ENCODE measurements at regions not wholly inside any gene's neighbourhood (a gene's known extent, or its start where the extent isn't known, plus 50 kb on each side); places are given as distances from the start of the nearest gene placed in this dataset.
"Not testable (repeated sequence)": the region's sequence is repeated elsewhere in the genome, so short reads cannot be mapped to it uniquely, and the experiment has no call there.

DNA sequence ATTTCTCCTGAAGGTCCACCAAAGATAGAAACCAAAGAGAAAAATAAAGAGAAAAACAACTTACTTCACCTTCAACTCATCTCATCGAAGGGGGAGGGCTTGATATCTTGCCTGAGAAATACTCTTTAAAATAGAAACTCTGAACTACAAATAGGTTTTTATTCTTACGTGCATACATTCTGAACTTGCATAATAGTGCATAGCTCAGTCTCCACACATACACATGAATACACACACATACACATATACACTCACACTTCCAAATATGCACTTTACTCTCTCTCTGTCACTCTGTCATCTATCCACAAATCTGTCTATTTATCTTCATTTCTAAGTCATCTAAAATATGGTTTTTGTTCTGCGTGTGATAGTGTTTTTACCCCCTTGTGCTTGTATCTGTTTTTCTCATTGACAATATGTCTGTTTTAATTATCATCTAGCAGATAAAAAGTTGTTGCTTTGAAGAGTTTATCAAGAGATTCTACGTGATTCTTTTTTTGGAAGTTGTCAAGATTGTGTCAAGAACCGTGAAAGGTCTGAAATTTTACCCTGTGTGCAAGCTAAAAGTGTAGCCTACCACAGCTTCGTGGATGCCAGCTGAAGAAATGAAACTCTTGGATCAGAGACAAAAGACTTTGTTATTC is 468.8 kb downstream of the EPM2A start:
- DNase-seq = no peak

DNA sequence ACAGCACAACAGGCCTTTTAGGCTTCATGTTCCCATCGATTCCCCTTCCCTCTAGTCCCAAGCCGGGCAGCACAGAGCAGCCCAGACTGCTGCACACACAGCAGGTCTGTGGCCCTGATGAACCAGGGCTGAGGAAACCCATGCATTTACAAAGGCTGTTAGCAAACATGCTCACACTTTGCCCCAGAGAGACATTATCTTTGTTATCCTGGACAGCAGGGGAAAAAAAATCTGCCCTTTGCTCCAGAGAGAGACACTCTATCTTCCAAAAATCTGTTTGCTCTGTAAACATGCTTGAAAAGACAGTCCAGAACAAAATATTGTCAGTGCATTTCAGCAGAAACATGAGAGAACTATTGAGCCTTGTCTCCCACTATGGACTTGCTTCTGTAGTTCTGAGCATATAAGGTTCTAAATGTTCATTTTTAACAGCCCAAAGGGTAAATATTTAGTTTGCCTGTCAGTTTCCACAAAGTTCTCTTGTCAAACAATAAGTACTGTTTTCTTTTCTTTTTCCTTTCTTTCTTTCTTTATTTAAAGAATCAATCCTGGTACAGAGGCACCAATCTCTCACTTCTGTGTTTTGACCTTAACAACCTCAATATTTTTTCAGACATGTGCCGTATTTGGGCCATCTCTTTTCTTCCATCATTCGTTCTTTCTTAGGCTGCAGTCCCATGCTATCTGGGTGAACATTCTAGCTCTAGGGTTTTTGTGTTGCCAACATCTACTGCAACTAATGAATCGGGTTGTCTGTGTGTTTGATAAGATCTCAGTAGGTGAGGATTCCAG is 468.0 kb downstream of the EPM2A start:
- DNase-seq = no peak

DNA sequence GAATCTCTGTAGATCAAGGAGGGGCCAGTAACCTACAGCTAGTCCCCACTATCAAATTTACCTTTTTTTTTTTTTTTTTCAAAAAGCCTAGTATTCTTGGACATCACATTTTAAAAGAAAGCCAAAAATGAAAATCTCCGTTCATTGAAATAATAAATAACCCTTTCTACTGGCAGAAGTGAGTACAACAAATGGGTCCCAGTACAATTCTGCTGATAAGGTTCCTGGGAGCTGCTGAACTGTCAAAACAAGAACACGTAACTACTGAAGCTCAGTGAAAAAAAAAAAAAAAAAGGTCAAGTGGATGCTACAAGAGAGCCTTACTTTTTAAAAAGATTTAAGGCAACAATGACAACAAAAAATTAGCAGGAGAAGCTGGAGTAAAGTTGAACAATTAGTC is 464.9 kb downstream of the EPM2A start:
- DNase-seq = no peak

DNA sequence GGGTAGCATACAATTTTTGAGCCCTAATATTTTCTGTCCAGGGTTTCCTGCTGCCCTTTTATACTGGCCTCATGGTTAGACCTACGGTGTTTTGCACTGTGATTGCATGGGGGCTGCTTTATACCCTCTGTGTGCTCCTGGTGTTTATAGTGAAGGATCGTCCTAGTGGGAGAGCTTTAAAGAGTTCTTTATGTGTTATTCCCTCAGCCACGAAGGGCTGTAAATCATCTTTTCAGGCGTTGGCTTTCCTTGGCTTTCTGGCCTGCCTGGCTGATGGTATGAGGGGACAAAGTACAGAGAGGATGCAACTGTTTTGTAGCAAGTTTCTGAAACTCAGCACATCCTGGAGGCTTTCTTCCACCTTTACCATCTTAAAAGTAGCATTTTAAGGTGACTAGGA is 464.3 kb downstream of the EPM2A start:
- no peak for DNase-seq

DNA sequence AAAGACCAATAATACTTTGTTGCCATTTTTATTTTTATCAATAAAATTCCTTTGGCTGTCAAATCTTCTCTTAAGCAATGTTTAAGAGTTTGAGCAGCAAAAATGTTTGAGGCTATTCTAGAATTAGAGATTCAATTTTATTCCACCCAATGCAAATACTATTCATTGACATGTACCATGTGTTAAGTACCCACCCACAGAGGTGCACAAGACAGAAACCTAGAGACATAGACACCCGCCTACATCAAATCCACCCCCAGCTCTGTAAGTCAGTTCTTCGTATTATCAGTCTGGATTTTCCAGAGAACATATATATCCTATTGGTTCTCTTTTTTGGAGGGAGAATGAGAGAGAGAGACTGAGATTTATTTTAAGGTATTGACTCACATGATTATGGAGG is 463.7 kb downstream of the EPM2A start:
- no peak for DNase-seq

DNA sequence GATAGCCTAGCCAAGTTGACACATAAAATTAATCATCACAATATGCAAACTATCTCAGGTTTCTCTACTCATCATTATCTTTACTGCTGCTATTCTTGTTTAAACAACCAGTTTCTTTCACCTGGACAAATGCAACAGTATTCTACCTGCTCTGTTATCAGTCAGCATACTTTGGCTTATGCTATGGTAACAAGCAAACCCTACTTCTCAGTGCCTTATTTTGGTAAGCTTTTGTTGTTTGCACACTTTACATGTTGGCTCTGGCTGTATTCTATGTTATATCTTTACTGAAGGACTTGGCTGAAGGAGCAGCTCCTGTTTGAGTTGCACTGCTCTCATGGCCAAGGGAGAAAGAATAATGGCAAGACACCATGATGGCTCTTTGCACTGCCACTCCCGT is 463.1 kb downstream of the EPM2A start:
- no peak for DNase-seq

DNA sequence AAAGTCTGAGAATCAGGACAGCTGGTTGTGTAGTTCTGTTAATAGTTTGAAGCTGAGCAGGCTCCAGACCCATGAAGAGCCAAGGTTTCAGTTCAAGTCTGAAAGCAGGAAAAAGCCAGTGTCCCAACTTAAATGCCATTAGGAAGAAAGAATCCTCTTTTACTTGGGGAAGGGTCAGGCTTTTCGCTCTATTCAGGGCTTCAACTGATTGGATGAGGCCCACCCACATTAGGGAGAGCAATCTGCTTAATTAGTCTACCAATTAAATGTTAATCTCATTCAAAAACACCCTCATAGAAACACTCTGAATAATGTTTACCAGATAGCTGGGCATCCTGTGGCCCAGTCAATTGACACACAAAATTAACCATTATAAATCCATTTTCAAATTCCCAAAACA is 462.2 kb downstream of the EPM2A start:
- DNase-seq = no peak

DNA sequence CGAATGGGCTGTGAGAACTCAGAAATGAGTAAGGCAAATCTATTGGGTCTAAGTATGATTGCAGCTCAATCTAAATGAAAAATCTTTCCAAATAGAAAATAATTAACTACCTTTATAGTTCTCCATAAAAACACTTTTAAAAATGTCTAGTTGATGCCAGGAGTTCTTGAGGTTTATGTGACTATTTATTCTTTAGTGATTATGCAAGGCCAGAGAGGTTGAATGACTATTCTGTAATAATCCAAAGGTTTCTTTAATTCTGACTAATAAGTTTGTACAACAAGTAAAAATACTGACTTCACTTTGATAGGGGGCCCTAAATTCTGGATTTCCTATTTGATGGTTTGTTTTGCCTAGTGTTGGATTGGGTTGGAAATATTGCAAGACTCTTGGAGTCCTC is 461.2 kb downstream of the EPM2A start:
- no peak for DNase-seq

DNA sequence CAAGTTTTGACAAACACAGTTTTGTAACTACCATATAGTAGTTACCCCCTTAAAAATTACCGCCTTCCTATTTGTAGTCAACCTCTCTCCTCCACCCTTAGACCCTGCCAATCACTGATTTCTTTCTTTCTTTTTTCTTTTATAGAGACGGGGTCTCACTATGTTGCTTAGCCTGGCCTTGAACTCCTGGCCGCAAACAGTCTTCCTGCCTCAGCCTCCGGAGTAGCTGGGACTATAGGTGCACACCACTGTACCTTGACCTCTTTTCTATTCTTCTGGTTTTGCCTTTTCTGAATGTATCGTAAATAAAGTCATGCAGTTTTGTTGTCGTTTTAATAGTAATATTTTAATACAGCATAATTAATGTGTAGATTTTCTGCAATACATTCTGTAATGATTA is 460.3 kb downstream of the EPM2A start:
- DNase-seq = no peak

DNA sequence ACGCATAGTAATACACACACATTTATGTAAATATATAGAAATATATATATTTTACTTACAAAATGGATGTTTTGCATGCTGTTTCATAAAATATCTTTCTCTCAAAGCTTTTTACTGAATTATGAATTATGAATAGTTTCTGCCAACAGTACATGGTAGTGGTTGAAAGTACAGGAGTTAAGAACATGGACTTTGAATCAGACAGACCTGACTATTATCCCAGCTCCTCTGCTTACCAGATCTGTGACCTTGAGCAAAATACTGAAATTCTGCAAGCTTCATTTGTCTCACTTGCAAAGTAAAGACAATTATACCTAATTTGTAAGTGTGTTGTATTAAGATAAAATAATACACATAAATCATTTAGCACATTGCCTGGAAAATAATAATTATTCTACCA is 459.5 kb downstream of the EPM2A start:
- DNase-seq = no peak

DNA sequence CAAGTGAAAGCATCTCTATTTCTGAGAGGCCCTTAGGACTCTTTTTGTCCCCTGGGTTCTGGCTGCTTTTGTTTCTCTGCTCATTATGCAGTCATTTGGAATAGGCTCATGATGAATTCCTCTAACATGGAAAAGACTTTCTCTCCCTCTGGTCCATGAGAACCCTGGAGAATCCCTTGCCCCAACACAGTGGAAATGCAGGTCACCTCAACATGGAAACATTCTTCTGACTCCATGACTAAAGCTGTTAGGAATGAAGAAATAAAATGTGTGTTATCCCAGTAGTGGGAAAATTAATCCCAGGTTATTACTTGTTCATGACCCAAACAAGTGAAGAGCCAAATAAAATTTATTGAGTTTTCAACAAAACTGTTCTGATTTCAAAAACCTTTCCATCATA is 458.6 kb downstream of the EPM2A start:
- DNase-seq = no peak

DNA sequence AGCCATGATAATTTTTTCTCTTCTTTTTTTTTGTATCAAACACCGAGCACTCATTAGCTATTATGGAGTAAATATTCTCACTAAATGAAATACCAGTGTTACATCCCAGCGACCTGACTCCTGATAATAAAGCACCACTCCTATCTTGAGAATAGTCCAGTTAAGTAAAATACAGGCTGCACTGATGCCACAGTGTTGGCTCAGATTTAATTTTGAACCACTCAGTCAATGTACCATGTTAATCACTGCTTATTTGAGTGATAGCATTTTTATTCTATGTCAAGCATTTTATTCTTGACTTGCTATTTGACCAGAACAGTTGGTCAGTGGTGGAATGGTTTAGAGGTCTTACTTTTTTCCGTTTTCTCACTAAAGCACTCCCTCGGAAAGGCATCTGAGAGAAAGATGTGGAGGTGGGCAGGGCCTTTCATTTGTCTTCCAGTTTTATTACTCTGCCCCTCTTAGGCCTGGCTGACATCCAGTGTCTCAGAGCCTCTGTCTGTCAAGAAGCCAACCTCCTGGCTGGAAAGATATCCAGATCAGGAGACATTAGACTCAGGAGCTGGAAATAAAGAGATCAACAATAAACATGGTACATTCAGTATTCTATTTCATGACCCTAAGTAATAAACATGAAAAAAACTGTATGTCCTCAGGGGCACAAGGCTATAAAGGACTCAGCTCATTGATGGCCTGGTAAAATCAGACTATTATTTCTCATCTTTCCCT is 457.8 kb downstream of the EPM2A start:
- no peak for DNase-seq

DNA sequence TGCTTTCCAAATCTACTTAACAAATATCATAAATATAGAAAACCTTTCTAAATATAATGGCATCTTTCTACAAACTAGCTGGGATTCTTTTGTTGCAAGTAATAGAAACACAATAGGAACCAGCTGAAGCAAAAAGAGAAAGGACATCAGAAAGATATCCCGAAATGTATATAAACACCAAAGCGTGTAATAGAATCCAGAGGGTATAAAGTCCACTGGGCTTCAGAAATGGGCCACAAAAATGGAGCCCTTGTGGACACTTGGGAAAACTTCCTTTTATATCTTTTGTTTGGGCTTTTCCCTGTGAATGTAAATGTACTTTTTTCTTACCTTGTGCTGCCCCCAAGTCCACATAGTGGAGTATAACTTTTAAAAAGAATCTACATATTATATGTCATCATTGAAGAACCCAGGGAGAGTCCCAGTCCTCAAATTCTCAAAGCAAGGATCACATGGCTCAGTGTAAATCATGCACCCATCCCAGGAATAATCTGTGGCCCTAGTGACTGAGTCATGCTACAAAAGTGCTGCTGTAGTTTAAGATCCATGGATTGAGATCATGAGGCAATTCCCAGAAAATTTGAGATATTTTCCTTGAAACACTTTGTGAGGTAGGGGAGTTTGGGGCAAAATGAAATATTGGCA is 457.0 kb downstream of the EPM2A start:
- no peak for DNase-seq

DNA sequence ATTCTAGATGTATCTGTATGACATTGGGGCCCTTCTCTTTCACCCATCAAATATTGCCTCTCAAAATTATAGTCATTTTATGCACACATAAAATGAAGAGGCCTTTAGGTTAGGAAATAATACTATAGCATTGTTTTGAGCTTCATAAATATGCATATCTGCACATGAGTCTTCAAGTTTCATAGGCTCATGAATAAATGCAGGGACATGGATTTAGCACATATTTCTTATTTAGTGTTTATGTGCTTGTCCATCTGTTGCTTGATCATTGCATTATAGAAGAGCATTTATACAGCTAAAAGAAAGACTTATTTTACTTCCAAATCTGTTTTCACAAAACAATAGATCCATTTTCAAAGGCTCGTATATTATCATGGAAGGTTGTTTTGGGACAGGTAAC is 455.8 kb downstream of the EPM2A start:
- DNase-seq = no peak

DNA sequence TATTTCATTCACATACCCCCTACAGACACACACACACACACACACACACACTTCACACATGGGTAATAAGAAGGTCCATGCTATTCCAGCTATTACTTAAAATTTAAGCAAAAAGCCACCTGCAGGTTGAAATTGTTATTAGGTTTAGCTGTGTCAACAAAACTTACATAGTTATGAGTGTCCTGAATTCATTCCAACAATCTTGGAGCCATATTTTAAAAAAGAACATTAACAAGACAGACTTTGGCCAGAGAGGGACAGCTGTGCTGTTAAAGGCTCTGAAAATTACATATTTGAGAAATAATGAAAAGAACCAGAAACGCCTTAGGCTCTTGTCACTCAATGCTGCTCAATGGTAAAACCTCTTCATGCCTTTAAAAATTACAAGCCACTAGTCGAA is 455.3 kb downstream of the EPM2A start:
- no peak for DNase-seq

DNA sequence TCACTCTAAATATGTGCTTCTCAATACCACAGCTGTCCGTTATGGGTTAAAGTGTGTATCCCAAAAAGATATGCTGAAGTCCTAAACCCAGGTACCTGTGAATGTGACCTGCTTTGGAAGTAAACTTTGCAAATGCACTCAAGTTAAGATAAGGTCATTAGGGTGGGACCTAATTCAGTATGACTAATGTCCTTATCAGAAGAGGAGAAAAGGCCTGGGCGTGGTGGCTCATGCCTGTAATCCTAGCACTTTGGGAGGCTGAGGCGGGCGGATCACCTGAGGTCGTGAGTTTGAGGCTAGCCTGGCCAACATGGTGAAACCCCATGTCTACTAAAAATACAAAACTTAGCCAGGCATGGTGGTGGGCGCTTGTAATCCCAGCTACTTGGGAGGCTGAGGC is 452.1 kb downstream of the EPM2A start:
- DNase-seq = not testable (repeated sequence)

DNA sequence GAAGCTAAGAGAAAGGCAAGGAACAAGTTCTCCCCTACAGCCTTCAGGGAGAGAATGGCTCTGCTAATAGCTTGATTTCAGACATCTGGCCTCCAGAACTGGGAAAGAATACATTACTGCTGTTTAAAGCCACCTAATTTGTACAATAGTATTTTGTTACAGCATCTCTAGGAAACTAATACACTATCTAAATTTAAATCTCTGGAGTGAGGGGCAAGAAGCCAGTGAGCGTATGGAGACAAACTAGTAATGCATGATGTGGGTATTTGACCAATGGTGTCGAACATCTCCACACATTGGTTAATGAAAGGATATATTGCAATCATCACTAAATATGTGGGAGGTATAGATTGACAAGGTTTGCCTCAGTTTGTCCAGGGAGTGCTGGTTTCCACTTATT is 451.5 kb downstream of the EPM2A start:
- no peak for DNase-seq

DNA sequence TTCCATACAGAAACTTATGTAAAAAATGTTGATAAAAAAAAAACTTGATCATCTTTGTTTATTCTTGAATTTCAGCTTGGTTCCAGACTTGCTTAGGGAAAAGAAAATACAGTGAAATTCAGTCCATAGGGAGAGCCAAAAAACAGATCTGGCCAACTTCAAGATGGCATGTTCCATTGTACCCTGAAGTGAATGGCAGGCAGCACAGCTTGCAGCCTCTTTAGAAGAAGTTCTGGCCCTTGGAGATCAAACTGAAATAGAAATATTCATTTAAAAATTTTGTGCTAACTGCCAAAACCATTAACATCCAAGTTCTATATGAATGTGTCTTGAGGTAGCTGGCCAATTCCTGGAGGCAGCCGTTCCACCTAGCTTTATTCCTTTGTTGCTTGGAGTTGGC is 448.4 kb downstream of the EPM2A start:
- no peak for DNase-seq

DNA sequence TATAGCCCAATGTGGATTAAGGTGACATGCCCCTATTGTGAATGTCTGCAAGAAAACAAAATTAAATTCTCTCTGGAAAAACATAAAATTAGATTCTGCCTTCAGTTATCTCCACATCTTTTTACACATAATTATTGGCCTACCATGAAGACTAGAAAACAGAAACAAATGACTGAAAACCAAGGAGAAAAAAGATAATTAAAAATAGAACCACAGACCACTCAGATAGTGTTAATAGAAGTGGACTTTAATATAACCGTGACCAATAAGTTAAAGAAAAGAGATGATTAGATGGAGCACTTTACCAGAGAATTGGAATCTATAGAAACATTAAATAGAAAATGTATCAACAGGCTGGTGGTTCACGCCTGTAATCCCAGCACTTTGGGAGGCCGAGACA is 445.7 kb downstream of the EPM2A start:
- DNase-seq = no peak

DNA sequence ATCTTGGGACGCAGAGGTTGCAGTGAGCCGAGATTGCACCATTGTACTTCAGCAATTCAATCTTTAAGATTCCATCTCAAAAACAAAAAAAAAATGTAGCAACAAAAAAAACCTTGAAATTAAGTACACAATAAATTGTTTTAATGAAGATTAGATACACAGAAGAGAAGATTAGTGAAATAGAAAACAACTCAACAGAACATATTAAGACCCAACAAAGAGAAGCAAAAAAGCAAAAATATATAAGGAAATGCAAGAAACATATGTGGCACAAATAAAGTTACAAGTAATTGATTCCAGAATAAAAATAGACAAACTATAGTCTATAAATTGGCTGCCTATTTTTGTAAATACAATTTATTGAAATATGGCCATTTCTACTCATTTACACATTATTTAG is 445.2 kb downstream of the EPM2A start:
- DNase-seq = no peak

DNA sequence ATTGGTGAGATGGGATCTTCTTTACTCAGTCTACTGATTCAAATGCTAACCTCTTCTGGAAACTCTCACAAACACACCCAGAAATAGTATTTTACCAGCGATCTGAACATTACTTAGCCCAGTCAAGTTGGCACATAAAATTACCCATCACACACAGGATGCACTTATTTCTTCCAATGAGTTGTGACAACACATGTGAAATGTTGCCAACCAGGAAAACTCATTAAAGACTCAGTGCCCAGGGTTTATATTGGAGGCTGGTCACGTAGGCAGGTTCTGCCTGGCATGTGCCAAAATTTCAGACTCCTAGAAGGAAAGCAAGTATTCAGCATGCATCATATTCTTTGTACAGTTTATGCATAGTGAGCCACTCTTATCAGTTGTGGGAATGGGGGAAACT is 443.3 kb downstream of the EPM2A start:
- no peak for DNase-seq

DNA sequence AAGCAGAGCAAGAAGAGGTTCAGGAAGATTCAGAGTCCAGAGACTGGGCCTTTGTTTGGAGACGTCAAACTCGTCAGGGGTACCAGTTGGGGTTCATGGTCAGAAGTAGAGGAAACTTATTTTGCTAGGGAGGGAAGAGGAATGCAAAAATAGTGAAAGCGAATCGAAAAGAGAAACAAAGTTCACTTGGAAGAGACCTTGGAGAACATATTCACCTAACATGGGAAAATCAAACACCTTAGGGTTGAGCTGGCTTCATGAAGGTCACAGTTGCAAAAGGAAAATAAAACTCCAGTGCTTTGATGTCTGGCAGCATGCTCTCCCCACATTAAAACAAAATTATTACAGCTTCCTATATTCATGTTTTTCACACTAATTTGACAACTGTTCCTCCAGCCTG is 440.4 kb downstream of the EPM2A start:
- no peak for DNase-seq

DNA sequence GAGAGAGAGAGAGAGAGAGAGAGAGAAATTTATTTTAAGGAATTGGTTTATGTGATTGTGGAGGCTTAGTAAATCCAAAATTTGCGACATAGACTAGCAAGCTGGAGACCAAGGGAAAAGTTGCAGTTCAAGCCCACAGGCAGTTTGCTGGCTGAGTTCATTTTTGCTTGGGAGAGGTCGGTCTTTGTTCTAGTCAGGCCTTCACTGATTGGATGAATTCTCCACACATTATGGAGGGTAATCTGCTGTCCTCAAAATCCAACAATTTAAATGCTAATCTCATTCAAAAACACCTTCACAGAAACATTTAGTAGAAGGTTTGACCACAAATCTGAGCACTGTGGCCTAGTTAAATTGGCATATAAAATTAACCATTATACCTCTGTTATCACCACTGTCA is 439.6 kb downstream of the EPM2A start:
- no peak for DNase-seq

DNA sequence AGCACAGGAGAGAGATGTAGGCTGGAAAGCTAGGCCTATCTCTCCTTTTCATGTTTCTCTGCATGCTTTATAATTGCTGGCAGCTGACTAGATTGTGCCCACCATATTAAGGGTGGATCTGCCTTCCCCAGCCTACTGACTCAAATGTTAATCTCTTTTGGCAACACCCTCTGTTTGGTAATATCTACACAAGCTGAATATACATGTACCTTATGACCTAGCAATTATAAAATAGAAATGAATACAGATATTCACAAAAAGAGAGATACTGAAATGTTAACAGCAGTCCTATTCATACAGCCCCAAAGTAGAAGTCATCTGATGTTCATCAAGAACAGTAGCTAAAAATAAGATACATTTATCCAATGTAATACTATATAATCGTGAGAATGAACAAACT is 429.6 kb downstream of the EPM2A start:
- no peak for DNase-seq

Measured in activated CD4-positive, alpha-beta T cell treated with anti-CD3 and anti-CD28 coated beads for 4 hours (primary cell).